Neural cell (in vitro differentiated cells): ENCODE measurements at regions not wholly inside any gene's neighbourhood (a gene's known extent, or its start where the extent isn't known, plus 50 kb on each side); places are given as distances from the start of the nearest gene placed in this dataset.

Experiments used
- H2AFZ ChIP-seq: fragments of 200-600, 300-800 bp; sonication (generic), shearing (Covaris generic); 2 replicates; pipeline ENCODE4 v1.6.0; 2014; ENCODE audit warnings: low read depth, mild to moderate bottlenecking, antibody characterized with exemption, low read length, moderate library complexity
- H3F3A ChIP-seq: fragments of 200-600 bp; shearing (Covaris generic); 2 replicates; pipeline ENCODE4 v1.6.1; 2016; ENCODE audit warnings: mild to moderate bottlenecking, moderate library complexity, mixed read lengths, antibody characterized with exemption, low read length; ENCODE audit not compliant: insufficient read depth, poor library complexity, severe bottlenecking
- H3K27ac ChIP-seq: fragments of 200-600, 300-800 bp; sonication (generic), shearing (Covaris generic); 2 replicates; pipeline ENCODE4 v1.5.1; 2014; ENCODE audit warnings: mild to moderate bottlenecking, low read length, moderate library complexity
- H3K27me3 ChIP-seq: fragments of 300-800, 200-600 bp; sonication (generic), shearing (Covaris generic); 2 replicates; pipeline ENCODE4 v1.6.0; 2014; ENCODE audit warnings: mild to moderate bottlenecking, low read depth, low read length, moderate library complexity; ENCODE audit not compliant: insufficient read depth
- H3K36me3 ChIP-seq: fragments of 300-800, 200-600 bp; sonication (generic), shearing (Covaris generic); 2 replicates; pipeline ENCODE4 v1.5.1; 2014; ENCODE audit warnings: mild to moderate bottlenecking, antibody characterized with exemption, low read length, moderate library complexity; ENCODE audit not compliant: insufficient read depth
- H3K4me2 ChIP-seq: fragments of 300-800, 200-600 bp; sonication (generic), shearing (Covaris generic); 2 replicates; pipeline ENCODE4 v1.6.0; 2014; ENCODE audit warnings: mild to moderate bottlenecking, low read length
- H3K4me3 ChIP-seq: fragments of 300-800, 200-600 bp; sonication (generic), shearing (Covaris generic); 2 replicates; pipeline ENCODE4 v1.5.1; 2014; ENCODE audit warnings: mild to moderate bottlenecking, low read length, moderate library complexity
- H3K79me2 ChIP-seq: fragments of 200-600 bp; shearing (Covaris generic); replicated peaks from 2 replicates; pipeline ENCODE4 v1.6.0; 2014; ENCODE audit warnings: mild to moderate bottlenecking, low read length, moderate library complexity; ENCODE audit not compliant: insufficient read depth
- H3K9ac ChIP-seq: fragments of 300-800, 200-600 bp; sonication (generic), shearing (Covaris generic); 2 replicates; pipeline ENCODE4 v1.6.1; 2016; ENCODE audit warnings: mild to moderate bottlenecking, low read length, mixed read lengths
- H3K9me2 ChIP-seq: fragments of 200-600 bp; shearing (Covaris generic); 2 replicates; pipeline ENCODE4 v1.6.1; 2016; ENCODE audit warnings: mild to moderate bottlenecking, low read length, mixed read lengths; ENCODE audit not compliant: insufficient read depth
- H3K9me3 ChIP-seq: fragments of 200-600, 300-800 bp; sonication (generic), shearing (Covaris generic); 2 replicates; pipeline ENCODE4 v1.6.1; 2016; ENCODE audit warnings: mild to moderate bottlenecking, mixed run types, low read length, moderate library complexity, mixed read lengths
- H4K20me1 ChIP-seq: fragments of 200-600 bp; shearing (Covaris generic); 2 replicates; pipeline ENCODE4 v1.6.1; 2016; ENCODE audit warnings: mild to moderate bottlenecking, mixed run types; ENCODE audit not compliant: insufficient read depth
- EP300 ChIP-seq: fragments of 450-650 bp; conservative IDR thresholded peaks from 2 replicates; pipeline ENCODE4 v1.6.1; 2014; ENCODE audit warnings: antibody characterized with exemption, mild to moderate bottlenecking, moderate library complexity; ENCODE audit not compliant: poor library complexity, severe bottlenecking
- EZH2 ChIP-seq: fragments of 200-600, 300-800 bp; shearing (Covaris generic), sonication (generic); IDR thresholded peaks from 2 replicates; pipeline ENCODE4 v1.6.1; 2014; ENCODE audit warnings: antibody characterized with exemption, low read length, borderline replicate concordance, mild to moderate bottlenecking; ENCODE audit not compliant: insufficient read depth, poor library complexity, severe bottlenecking
- MXI1 ChIP-seq: fragments of 450-650 bp; conservative IDR thresholded peaks from 2 replicates; pipeline ENCODE4 v1.6.1; 2014; ENCODE audit warnings: antibody characterized with exemption, mild to moderate bottlenecking; ENCODE audit not compliant: poor library complexity, severe bottlenecking
- POLR2AphosphoS5 ChIP-seq: IDR thresholded peaks from 2 replicates; pipeline ENCODE4 v1.6.1; 2012
- RAD21 ChIP-seq: fragments of 450-650 bp; conservative IDR thresholded peaks from 2 replicates; pipeline ENCODE4 v1.6.1; 2014; ENCODE audit warnings: antibody characterized with exemption, mild to moderate bottlenecking, moderate library complexity
- SMC3 ChIP-seq: fragments of 450-650 bp; conservative IDR thresholded peaks from 2 replicates; pipeline ENCODE4 v1.6.1; 2014; ENCODE audit warnings: antibody characterized with exemption, mild to moderate bottlenecking, moderate library complexity; ENCODE audit not compliant: poor library complexity
- TAF1 ChIP-seq: IDR thresholded peaks from 2 replicates; pipeline ENCODE4 v1.6.1; 2012; ENCODE audit warnings: low read depth
- TF ChIP-seq, protein P1 (sequence below): fragments of 450-650 bp; IDR thresholded peaks from 2 replicates; pipeline ENCODE4 v1.5.1; 2014; ENCODE audit warnings: antibody characterized with exemption, mild to moderate bottlenecking, moderate library complexity; ENCODE audit not compliant: poor library complexity, severe bottlenecking
- TF ChIP-seq, protein P2 (sequence below): IDR thresholded peaks from 2 replicates; pipeline ENCODE4 v1.6.1; 2012; ENCODE audit warnings: borderline replicate concordance

DNA sequence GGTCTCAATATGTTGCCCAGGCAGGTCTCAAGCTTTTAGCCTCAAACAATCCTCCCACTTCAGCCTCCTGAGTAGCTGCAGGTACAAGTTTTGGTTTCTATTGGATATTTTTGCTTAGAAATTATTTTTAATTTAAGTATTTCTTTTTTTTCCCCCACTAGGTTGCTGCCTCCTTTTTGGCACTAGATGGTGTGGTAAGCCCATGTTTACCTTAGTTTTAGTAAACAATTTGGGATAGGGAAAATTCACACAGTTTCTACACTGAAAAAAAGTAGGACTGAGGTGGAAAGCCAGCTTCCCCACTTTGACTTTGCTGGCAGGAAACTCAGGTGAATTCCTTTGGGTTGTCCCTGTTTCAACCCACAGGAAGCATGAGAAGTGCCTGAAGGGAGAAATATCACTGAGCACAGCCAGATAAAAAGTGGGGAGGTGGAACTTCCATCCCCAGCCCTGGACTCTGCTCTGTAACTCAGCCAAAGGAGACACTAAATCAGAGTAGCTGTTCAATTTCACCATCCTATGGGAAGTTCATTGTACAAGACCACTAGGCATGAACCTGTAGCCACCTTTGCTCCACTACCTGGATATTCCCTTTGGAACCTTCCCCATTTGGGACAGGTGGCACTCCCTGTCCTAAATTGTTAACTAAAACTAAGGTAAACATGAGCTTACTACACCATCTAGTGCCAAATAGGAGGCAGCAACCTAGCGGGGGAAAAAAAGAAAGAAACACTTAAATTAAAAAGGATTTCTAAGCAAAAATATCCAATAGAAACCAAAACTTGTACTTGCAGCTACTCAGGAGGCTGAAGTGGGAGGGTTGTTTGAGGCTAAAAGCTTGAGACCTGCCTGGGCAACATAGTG, 154.4 kb upstream of the FAT3 start:
- Histone ChIP-seq H3K4me3 (no peak overlapping the region), H3K9ac (no peak overlapping the region), H3K27ac (no peak overlapping the region), H3F3A (no peaks in the 10 kb centered on the region), H3K79me2 (no peaks in the 10 kb centered on the region), H2AFZ (no peak overlapping the region), H3K9me3 (no peaks in the 10 kb centered on the region), H3K36me3 (no peaks in the 10 kb centered on the region), H3K27me3 (no peaks in the 10 kb centered on the region), H3K4me2 (no peak overlapping the region), H4K20me1 (no peaks in the 10 kb centered on the region), H3K9me2 (no peaks in the 10 kb centered on the region)
- TF ChIP-seq, protein P1, sequence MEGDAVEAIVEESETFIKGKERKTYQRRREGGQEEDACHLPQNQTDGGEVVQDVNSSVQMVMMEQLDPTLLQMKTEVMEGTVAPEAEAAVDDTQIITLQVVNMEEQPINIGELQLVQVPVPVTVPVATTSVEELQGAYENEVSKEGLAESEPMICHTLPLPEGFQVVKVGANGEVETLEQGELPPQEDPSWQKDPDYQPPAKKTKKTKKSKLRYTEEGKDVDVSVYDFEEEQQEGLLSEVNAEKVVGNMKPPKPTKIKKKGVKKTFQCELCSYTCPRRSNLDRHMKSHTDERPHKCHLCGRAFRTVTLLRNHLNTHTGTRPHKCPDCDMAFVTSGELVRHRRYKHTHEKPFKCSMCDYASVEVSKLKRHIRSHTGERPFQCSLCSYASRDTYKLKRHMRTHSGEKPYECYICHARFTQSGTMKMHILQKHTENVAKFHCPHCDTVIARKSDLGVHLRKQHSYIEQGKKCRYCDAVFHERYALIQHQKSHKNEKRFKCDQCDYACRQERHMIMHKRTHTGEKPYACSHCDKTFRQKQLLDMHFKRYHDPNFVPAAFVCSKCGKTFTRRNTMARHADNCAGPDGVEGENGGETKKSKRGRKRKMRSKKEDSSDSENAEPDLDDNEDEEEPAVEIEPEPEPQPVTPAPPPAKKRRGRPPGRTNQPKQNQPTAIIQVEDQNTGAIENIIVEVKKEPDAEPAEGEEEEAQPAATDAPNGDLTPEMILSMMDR, result no peak
- TF ChIP-seq TAF1 (no peak), RAD21 (no peak), SMC3 (no peak), MXI1 (no peak)
- TF ChIP-seq, protein P2, sequence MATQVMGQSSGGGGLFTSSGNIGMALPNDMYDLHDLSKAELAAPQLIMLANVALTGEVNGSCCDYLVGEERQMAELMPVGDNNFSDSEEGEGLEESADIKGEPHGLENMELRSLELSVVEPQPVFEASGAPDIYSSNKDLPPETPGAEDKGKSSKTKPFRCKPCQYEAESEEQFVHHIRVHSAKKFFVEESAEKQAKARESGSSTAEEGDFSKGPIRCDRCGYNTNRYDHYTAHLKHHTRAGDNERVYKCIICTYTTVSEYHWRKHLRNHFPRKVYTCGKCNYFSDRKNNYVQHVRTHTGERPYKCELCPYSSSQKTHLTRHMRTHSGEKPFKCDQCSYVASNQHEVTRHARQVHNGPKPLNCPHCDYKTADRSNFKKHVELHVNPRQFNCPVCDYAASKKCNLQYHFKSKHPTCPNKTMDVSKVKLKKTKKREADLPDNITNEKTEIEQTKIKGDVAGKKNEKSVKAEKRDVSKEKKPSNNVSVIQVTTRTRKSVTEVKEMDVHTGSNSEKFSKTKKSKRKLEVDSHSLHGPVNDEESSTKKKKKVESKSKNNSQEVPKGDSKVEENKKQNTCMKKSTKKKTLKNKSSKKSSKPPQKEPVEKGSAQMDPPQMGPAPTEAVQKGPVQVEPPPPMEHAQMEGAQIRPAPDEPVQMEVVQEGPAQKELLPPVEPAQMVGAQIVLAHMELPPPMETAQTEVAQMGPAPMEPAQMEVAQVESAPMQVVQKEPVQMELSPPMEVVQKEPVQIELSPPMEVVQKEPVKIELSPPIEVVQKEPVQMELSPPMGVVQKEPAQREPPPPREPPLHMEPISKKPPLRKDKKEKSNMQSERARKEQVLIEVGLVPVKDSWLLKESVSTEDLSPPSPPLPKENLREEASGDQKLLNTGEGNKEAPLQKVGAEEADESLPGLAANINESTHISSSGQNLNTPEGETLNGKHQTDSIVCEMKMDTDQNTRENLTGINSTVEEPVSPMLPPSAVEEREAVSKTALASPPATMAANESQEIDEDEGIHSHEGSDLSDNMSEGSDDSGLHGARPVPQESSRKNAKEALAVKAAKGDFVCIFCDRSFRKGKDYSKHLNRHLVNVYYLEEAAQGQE, result no peak

DNA sequence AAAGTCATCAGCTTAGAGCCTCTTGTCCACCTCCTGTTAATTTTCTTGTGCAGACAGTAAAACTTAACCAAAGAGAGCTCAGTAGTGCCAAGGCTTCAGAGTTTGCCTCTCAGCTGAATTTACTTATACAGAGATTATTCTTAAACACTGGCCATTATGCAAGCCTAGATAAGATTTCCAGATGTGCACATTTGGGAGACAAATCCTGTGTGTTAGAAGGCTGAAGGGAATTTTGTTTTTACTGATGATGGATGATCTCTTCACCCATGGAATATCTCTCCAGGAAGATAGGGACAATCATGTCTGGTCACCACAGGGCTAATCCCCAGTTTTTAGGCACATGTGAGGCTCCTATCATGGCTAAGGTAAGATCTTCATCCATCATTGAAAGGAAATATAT, 157.6 kb upstream of the FAT3 start:
- Histone ChIP-seq H3K36me3 (no peaks in the 10 kb centered on the region), H4K20me1 (no peaks in the 10 kb centered on the region), H3K27me3 (no peaks in the 10 kb centered on the region), H3F3A (no peaks in the 10 kb centered on the region), H3K9me2 (no peaks in the 10 kb centered on the region), H2AFZ (no peak overlapping the region), H3K9ac (no peak overlapping the region), H3K4me3 (no peak overlapping the region), H3K9me3 (no peaks in the 10 kb centered on the region), H3K79me2 (no peaks in the 10 kb centered on the region), H3K27ac (no peak overlapping the region), H3K4me2 (no peak overlapping the region)
- TF ChIP-seq MXI1 (no peak), POLR2AphosphoS5 (no peak), EP300 (no peak), EZH2 (no peak), RAD21 (no peak), TAF1 (no peak), SMC3 (no peak)
- TF ChIP-seq, protein P1, result no peak
- TF ChIP-seq, protein P2, result no peak
